K562 (cell line): ENCODE measurements at regions not wholly inside any gene's neighbourhood (a gene's known extent, or its start where the extent isn't known, plus 50 kb on each side); places are given as distances from the start of the nearest gene placed in this dataset.
"Not testable (repeated sequence)": the region's sequence is repeated elsewhere in the genome, so short reads cannot be mapped to it uniquely, and the experiment has no call there.

Experiments used
- ATAC-seq: fragments of 200-7000 bp; cut with Tn5 transposase; 3 replicates; pipeline ENCODE4 v1.9.1; 2020; ENCODE audit warnings: moderate library complexity
- BruUV-seq: library from RNA; stranded (reverse); fragments of 400-500 nt; replicated peaks from 2 replicates; lab custom pipeline; 2021; lab: Mats Ljungman, UMichigan
- CTCF ChIA-PET: fragments of 300-600 bp; formaldehyde crosslinking; extraction: SDS; loops from one replicate; lab custom pipeline; 2021; ENCODE audit warnings: low intra/inter-chr PET ratio; lab: Yijun Ruan, JAX
- POLR2A ChIA-PET: fragments of 300-600, 350-650 bp; sonication (Branson Sonifier 250); formaldehyde crosslinking; extraction: SDS; loops from one replicate; lab custom pipeline; 2021; ENCODE audit warnings: antibody characterized with exemption, inconsistent platforms; lab: Yijun Ruan, JAX
- DNase-seq, 4 experiments: peaks; one replicate each; pipeline versions ENCODE4 v3.0.0 to v3.0.0-alpha.2; 2011 to 2018; ENCODE audit warnings: low spot score in 3 of 4, mixed read lengths in 3 of 4; ENCODE audit errors: extremely low read depth in 1 of 4
- FAIRE-seq: peaks from 2 replicates; lab custom pipeline; 2011; peaks lifted over from hg19 to GRCh38; lab: Jason Lieb, UNC
- H2AFZ ChIP-seq: 2 replicates; pipeline ENCODE4 v1.6.0; 2011; ENCODE audit warnings: low read depth, low read length, control low read depth, inconsistent platforms
- H3K27ac ChIP-seq: fragments of 200-600 bp; 3 replicates; pipeline ENCODE4 v1.8.0; 2011; ENCODE audit warnings: low read depth, mild to moderate bottlenecking, control low read depth, inconsistent platforms, low read length, moderate library complexity, mixed read lengths; ENCODE audit errors: extremely low read depth
- H3K27me3 ChIP-seq, 2 experiments: fragments of 300-600 bp in 1 of 2; 2 replicates in 1 of 2; 3 replicates in 1 of 2; pipeline versions ENCODE4 v1.6.0 to v1.8.0; 2011; ENCODE audit warnings: inconsistent platforms in 2 of 2, low read length in 2 of 2, mild to moderate bottlenecking in 1 of 2, mixed read lengths in 1 of 2, moderate library complexity in 1 of 2; ENCODE audit not compliant: control insufficient read depth in 2 of 2, insufficient read depth in 2 of 2
- H3K36me3 ChIP-seq: fragments of 300-600 bp; 3 replicates; pipeline ENCODE4 v1.8.0; 2011; ENCODE audit warnings: mild to moderate bottlenecking, low read length, inconsistent platforms; ENCODE audit not compliant: control insufficient read depth, insufficient read depth
- H3K4me1 ChIP-seq, 2 experiments: fragments of 200-600 bp in 1 of 2; replicated peaks in 1 of 2; 2 replicates in 1 of 2; 3 replicates in 1 of 2; pipeline versions ENCODE4 v1.5.1 to v1.8.0; 2011; ENCODE audit warnings: inconsistent platforms in 2 of 2, low read length in 2 of 2, mild to moderate bottlenecking in 1 of 2, mixed read lengths in 1 of 2, moderate library complexity in 1 of 2; ENCODE audit not compliant: control insufficient read depth in 2 of 2, insufficient read depth in 2 of 2
- H3K4me2 ChIP-seq: 2 replicates; pipeline ENCODE4 v1.6.1; 2011; ENCODE audit warnings: low read length, control low read depth, inconsistent platforms, mixed read lengths; ENCODE audit not compliant: insufficient read depth
- H3K4me3 ChIP-seq: fragments of 200-600 bp; sonication (generic), shearing (Covaris generic); 2 replicates; pipeline ENCODE4 v1.5.1; 2016; ENCODE audit warnings: control low read depth, inconsistent platforms
- H3K79me2 ChIP-seq: fragments of 200-600 bp; 3 replicates; pipeline ENCODE4 v1.8.0; 2011; ENCODE audit warnings: low read length, inconsistent platforms; ENCODE audit not compliant: control insufficient read depth, insufficient read depth
- H3K9ac ChIP-seq, 2 experiments: 2 replicates each; pipeline versions ENCODE4 v1.6.0 to v1.6.1; 2011; ENCODE audit warnings: low read depth in 2 of 2, low read length in 2 of 2, control low read depth in 1 of 2, inconsistent platforms in 1 of 2, mild to moderate bottlenecking in 1 of 2, mixed read lengths in 1 of 2; ENCODE audit not compliant: insufficient read depth in 1 of 2
- H3K9me1 ChIP-seq: one replicate; pipeline ENCODE4 v1.6.0; 2011; ENCODE audit warnings: inconsistent platforms, mild to moderate bottlenecking, low read length, moderate library complexity; ENCODE audit not compliant: control insufficient read depth, insufficient read depth
- H3K9me3 ChIP-seq: replicated peaks from 2 replicates; pipeline ENCODE4 v1.5.1; 2011; ENCODE audit warnings: low read depth, low read length, inconsistent platforms; ENCODE audit not compliant: control insufficient read depth, insufficient read depth
- H4K20me1 ChIP-seq: replicated peaks from 2 replicates; pipeline ENCODE4 v1.6.1; 2011; ENCODE audit warnings: low read length, inconsistent platforms, mixed read lengths; ENCODE audit not compliant: control insufficient read depth, insufficient read depth
- AFF1 ChIP-seq, 2 experiments: fragments of 450-650 bp; IDR thresholded peaks; 2 replicates each; pipeline ENCODE4 v1.6.1; 2018; ENCODE audit warnings: mild to moderate bottlenecking in 2 of 2, low read depth in 1 of 2; ENCODE audit not compliant: partially characterized antibody in 2 of 2
- CBX5 ChIP-seq: IDR thresholded peaks from 2 replicates; pipeline ENCODE4 v1.6.1; 2014; ENCODE audit warnings: low read depth, borderline replicate concordance
- TBL1XR1 ChIP-seq, 2 experiments: IDR thresholded peaks; 2 replicates each; pipeline ENCODE4 v1.6.1; 2012; ENCODE audit warnings: improper control_type of control experiment in 2 of 2, low read length in 2 of 2, mild to moderate bottlenecking in 1 of 2
- ZBTB2 ChIP-seq: fragments of 450-650 bp; IDR thresholded peaks from 2 replicates; pipeline ENCODE4 v1.6.1; 2016; ENCODE audit warnings: antibody characterized with exemption
- ZNF121 ChIP-seq: sonication (generic); formaldehyde crosslinking; conservative IDR thresholded peaks from 2 replicates; pipeline ENCODE4 v1.8.0; 2022; ENCODE audit warnings: missing genetic modification reagents
- WGBS: fragments of 100-300 bp; shearing (Covaris generic); methylation state at CpG from one replicate; pipeline ENCODE4 v1.1.6; 2016; ENCODE audit warnings: low coverage, mixed read lengths; ENCODE audit not compliant: insufficient coverage; ENCODE audit errors: missing lambda C conversion rate; 5-methylcytosine and 5-hydroxymethylcytosine counted together
- in situ Hi-C: fragments of 300-500 bp; cut with MboI; formaldehyde crosslinking; loops from 4 replicates; pipeline ENCODE4 v1.15.0; 2018; ENCODE audit warnings: inconsistent platforms, mixed read lengths
- intact Hi-C: fragments of 100-400 bp; cut with micrococcal nuclease; formaldehyde crosslinking; loops from 2 replicates; pipeline ENCODE4 v1.14.2; 2022

GRCh38 chr15:69567238-69567760 is 114.7 kb downstream of the RPLP1 start:
- H3K4me2 ChIP-seq, ATAC-seq, H3K79me2 ChIP-seq, H3K4me3 ChIP-seq, H3K9ac ChIP-seq, H3K4me1 ChIP-seq, DNase-seq, H3K9me1 ChIP-seq, H2AFZ ChIP-seq, H3K27ac ChIP-seq, FAIRE-seq, H3K36me3 ChIP-seq, H4K20me1 ChIP-seq, in situ Hi-C loops, CTCF ChIA-PET, BruUV-seq, H3K9me3 ChIP-seq, intact Hi-C loops: not testable (repeated sequence)
- 21% methylated on average over 24 of the region's 31 CpGs for WGBS
- H3K27me3 ChIP-seq = peaks cover 2 to 11% of the 10 kb centered on the region in 2 experiments; a peak in 2 of 5 replicates
- POLR2A ChIA-PET = interaction anchor here (1.2 kb wide), 1 partner anchor 214 kb away, joined by 3 read pairs; no protein-coding TSS in a partner anchor

GRCh38 chr15:69568173-69569009 is 115.8 kb downstream of the RPLP1 start:
- FAIRE-seq = no peak
- Histone ChIP-seq H3K9ac (no peak overlapping the region), H2AFZ (no peak overlapping the region), H3K79me2 (no peaks in the 10 kb centered on the region), H3K9me3 (no peaks in the 10 kb centered on the region), H3K4me2 (no peak overlapping the region), H3K36me3 (no peaks in the 10 kb centered on the region), H3K4me3 (no peak overlapping the region), H4K20me1 (no peaks in the 10 kb centered on the region), H3K27me3 (peaks cover 2 to 4% of the 10 kb centered on the region in 2 experiments; a peak in 2 of 5 replicates), H3K9me1 (no peaks in the 10 kb centered on the region), H3K27ac (no peak overlapping the region), H3K4me1 (0 out of 5 replicates have a peak, but pooled peaks cover 0 to 3% of the 10 kb centered on the region in 2 experiments)
- no peak for ATAC-seq
- BruUV-seq = no TSS peak
- in situ Hi-C loops (no loop called here), intact Hi-C loops (no loop called here)
- TF ChIP-seq TBL1XR1 (IDR thresholded peaks at IDR 0.05; ENCODE audit: low read length in 2 of 2) = no peak
- TF ChIP-seq ZNF121 (CRISPR knock-in tag) = no peak
- no peak for TF ChIP-seq AFF1 (IDR thresholded peaks at IDR 0.05; ENCODE audit: low read depth in 1 of 2, partially characterized antibody in 2 of 2)
- TF ChIP-seq CBX5 = no peak
- no peak for TF ChIP-seq ZBTB2
- DNase-seq = no peak
- ChIA-PET CTCF (no interaction called here), POLR2A (no interaction called here)
- WGBS = 0% methylated on average over 8 of the region's 8 CpGs
